B cell (primary cell): ENCODE measurements at regions not wholly inside any gene's neighbourhood (a gene's known extent, or its start where the extent isn't known, plus 50 kb on each side); places are given as distances from the start of the nearest gene placed in this dataset.

Source experiments
- EZH2 ChIP-seq: IDR thresholded peaks from 2 replicates; pipeline ENCODE4 v1.6.1; 2012; ENCODE audit warnings: borderline replicate concordance, low read depth, mild to moderate bottlenecking, moderate library complexity, low read length; ENCODE audit not compliant: insufficient read depth, poor library complexity, severe bottlenecking
- TF ChIP-seq, protein P1 (sequence below): fragments of 200-600 bp; IDR thresholded peaks from one replicate; pipeline ENCODE4 v1.8.0; 2022; ENCODE audit warnings: antibody characterized with exemption, mild to moderate bottlenecking

DNA sequence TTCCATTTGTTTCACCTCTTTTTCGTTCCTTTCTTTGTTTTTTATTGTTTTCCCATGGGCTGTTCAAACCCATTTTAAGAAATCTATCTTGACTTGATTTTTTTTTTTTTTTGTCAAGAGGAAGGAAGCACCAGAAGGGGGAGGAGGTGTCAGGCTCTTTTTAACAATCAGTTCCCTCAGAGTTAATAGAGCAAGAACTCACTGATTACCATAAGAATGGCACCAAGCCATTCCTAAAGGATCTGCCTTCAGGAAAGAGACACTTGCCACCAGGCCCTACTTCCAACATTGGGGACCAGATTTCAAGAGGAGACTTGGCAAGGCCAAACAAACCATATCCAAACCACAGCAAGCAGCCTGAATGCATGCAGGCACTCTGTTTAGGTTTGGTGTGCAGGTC is 168.0 kb downstream of the OTOR start:
- TF ChIP-seq EZH2 = no peak
- TF ChIP-seq, protein P1, sequence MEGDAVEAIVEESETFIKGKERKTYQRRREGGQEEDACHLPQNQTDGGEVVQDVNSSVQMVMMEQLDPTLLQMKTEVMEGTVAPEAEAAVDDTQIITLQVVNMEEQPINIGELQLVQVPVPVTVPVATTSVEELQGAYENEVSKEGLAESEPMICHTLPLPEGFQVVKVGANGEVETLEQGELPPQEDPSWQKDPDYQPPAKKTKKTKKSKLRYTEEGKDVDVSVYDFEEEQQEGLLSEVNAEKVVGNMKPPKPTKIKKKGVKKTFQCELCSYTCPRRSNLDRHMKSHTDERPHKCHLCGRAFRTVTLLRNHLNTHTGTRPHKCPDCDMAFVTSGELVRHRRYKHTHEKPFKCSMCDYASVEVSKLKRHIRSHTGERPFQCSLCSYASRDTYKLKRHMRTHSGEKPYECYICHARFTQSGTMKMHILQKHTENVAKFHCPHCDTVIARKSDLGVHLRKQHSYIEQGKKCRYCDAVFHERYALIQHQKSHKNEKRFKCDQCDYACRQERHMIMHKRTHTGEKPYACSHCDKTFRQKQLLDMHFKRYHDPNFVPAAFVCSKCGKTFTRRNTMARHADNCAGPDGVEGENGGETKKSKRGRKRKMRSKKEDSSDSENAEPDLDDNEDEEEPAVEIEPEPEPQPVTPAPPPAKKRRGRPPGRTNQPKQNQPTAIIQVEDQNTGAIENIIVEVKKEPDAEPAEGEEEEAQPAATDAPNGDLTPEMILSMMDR = no peak
